ENCODE measurements at regions not wholly inside any gene's neighbourhood (a gene's known extent, or its start where the extent isn't known, plus 50 kb on each side); places are given as distances from the start of the nearest gene placed in this dataset.
"Not testable (repeated sequence)": the region's sequence is repeated elsewhere in the genome, so short reads cannot be mapped to it uniquely, and the experiment has no call there.

DNA sequence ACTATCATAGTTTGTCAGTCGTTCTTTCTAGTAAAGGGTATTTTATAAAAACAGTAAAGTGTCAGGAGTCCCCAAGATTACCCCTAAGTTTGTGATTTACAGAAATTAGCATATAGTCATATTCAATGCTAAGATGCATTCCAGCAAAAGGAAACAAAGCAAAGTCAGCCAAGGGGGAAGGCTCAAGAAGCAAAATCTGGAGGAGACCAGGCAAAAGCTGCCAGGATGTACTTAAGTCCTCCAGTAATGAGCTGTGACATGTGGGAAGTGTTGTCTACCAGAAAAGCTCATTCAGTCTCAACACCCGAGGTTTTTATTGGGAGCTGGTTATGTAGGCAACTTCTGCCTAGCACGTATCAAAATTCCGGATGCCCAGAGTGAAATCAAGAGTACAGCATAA is 373.4 kb upstream of the TMPRSS15 start:
- Histone ChIP-seq H3K9ac (ENCODE audit: low read length) (no peak overlapping the region), H3K27ac (ENCODE audit: low read depth, low read length) (no peak overlapping the region), H3K4me3 (ENCODE audit: low read length) (no peak overlapping the region), H3K27me3 (ENCODE audit: control insufficient read depth, insufficient read depth, low read length) (no peaks in the 10 kb centered on the region), H3K4me1 (ENCODE audit: control insufficient read depth, insufficient read depth, low read length) (no peaks in the 10 kb centered on the region), H3K36me3 (ENCODE audit: control insufficient read depth, insufficient read depth, low read length) (no peaks in the 10 kb centered on the region)

DNA sequence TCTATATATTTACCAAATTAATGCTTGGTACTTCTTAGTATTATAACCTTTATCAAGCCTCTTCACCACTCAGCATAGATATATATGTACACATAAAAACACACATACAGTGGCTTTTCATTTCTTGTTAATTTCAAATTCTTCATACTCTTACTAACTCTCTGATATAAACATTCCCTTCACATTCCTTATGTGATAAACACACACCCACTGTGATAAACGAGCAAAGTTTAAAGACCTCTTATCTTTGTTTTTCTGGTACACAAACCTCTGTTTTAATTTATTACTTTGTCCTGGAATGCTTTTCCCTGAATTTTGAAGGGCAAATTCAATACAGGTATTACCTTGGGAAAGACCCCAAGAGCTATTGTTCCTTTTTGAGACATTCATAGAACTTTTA is 379.1 kb upstream of the TMPRSS15 start:
- no peaks in the 10 kb centered on the region for H3K36me3 ChIP-seq (ENCODE audit: control insufficient read depth, insufficient read depth, low read length)
- H3K27ac ChIP-seq (ENCODE audit: low read depth, low read length) = no peak overlapping the region
- H3K4me3 ChIP-seq (ENCODE audit: low read length) = no peak overlapping the region
- no peak overlapping the region for H3K9ac ChIP-seq (ENCODE audit: low read length)
- no peaks in the 10 kb centered on the region for H3K4me1 ChIP-seq (ENCODE audit: control insufficient read depth, insufficient read depth, low read length)
- no peaks in the 10 kb centered on the region for H3K27me3 ChIP-seq (ENCODE audit: control insufficient read depth, insufficient read depth, low read length)

DNA sequence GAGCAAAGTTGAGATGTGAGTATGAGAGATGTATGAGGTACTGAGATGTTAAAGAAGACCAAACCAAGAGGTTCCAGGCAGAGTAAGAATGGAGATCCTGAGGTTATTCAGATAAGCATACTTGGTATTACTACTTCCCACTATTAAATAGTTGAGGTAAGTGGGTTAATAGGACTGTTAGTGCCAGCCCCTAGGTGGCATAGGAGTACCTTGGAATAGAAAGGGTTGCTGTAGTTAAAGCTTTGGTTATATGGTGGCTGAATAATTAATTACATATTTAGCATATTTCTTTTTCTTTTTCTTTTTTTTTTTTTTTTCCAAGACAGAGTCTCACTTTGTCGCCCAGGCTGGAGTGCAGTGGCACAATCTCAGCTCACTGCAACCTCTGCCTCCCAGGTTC is 397.9 kb upstream of the TMPRSS15 start:
- no peaks in the 10 kb centered on the region for H3K36me3 ChIP-seq (ENCODE audit: control insufficient read depth, insufficient read depth, low read length)
- H3K27ac ChIP-seq (ENCODE audit: low read depth, low read length) = no peak overlapping the region
- no peak overlapping the region for H3K4me3 ChIP-seq (ENCODE audit: low read length)
- no peaks in the 10 kb centered on the region for H3K27me3 ChIP-seq (ENCODE audit: control insufficient read depth, insufficient read depth, low read length)
- H3K4me1 ChIP-seq (ENCODE audit: control insufficient read depth, insufficient read depth, low read length) = no peaks in the 10 kb centered on the region
- no peak overlapping the region for H3K9ac ChIP-seq (ENCODE audit: low read length)

DNA sequence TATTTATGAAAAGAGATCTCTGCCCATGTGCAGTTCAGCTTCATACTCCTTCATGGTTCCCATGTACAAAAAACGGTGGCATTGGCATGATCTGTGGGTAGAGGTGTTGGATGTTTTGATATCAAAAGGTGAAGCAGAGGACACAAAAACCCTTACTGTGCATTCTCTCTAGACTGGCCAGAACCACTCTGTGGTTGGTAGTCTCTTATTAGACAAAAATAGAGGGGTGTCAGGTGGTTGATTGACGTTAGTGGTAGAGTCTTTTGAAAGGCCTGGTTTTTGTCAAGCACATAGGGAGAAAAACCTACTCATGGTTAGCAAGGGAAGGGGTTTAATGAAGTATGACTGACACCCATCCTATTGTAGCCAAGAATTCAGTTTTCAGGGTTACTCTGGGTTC is 400.0 kb upstream of the TMPRSS15 start:
- H3K36me3 ChIP-seq (ENCODE audit: control insufficient read depth, insufficient read depth, low read length) = no peaks in the 10 kb centered on the region
- H3K4me3 ChIP-seq (ENCODE audit: low read length) = no peak overlapping the region
- no peak overlapping the region for H3K9ac ChIP-seq (ENCODE audit: low read length)
- no peak overlapping the region for H3K27ac ChIP-seq (ENCODE audit: low read depth, low read length)
- no peaks in the 10 kb centered on the region for H3K27me3 ChIP-seq (ENCODE audit: control insufficient read depth, insufficient read depth, low read length)
- no peaks in the 10 kb centered on the region for H3K4me1 ChIP-seq (ENCODE audit: control insufficient read depth, insufficient read depth, low read length)

DNA sequence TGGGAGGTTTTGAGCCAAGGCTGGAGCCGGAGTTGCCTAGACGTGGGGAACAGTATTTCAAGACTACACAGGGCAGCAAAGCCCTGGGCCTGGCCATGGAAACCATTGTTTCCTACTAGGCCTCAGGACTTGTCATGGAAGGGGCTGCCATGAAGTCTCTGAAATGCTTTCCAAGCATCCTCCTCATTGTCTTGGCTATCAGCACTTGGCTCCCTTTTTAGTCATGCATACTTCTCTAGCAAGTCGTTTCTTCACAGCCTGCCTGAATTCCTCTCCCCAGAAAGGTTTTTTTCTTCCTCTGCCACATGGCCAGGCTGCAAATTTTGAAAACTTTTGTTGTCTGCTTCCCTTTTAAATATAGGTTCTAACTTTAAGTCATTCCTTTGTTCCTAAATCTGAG is 406.6 kb upstream of the TMPRSS15 start:
- no peaks in the 10 kb centered on the region for H3K27me3 ChIP-seq (ENCODE audit: control insufficient read depth, insufficient read depth, low read length)
- H3K4me1 ChIP-seq (ENCODE audit: control insufficient read depth, insufficient read depth, low read length) = no peaks in the 10 kb centered on the region
- H3K9ac ChIP-seq (ENCODE audit: low read length) = no peak overlapping the region
- no peak overlapping the region for H3K4me3 ChIP-seq (ENCODE audit: low read length)
- no peaks in the 10 kb centered on the region for H3K36me3 ChIP-seq (ENCODE audit: control insufficient read depth, insufficient read depth, low read length)
- no peak overlapping the region for H3K27ac ChIP-seq (ENCODE audit: low read depth, low read length)

DNA sequence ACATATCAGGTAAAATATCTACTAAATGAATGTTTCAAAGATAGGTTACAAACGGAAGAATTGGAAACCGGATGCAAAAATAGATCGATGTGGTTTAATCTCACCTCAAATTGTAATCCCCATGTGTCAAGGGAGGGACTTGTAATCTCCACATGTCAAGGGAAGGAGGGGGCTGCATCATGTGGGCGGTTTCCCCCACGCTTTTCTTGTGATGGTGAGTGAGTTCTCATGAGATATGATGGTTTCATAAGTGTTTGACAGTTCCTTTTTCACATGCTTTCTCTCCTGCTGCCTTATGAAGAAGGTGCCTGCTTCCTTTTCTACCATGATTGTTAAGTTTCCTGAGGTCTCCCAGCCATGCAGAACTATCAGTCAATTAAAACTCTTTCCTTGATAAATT is 408.7 kb upstream of the TMPRSS15 start:
- Histone ChIP-seq H3K27ac (ENCODE audit: low read depth, low read length) (no peak overlapping the region), H3K4me3 (ENCODE audit: low read length) (no peak overlapping the region), H3K4me1 (ENCODE audit: control insufficient read depth, insufficient read depth, low read length) (no peaks in the 10 kb centered on the region), H3K27me3 (ENCODE audit: control insufficient read depth, insufficient read depth, low read length) (no peaks in the 10 kb centered on the region), H3K9ac (ENCODE audit: low read length) (no peak overlapping the region), H3K36me3 (ENCODE audit: control insufficient read depth, insufficient read depth, low read length) (no peaks in the 10 kb centered on the region)

DNA sequence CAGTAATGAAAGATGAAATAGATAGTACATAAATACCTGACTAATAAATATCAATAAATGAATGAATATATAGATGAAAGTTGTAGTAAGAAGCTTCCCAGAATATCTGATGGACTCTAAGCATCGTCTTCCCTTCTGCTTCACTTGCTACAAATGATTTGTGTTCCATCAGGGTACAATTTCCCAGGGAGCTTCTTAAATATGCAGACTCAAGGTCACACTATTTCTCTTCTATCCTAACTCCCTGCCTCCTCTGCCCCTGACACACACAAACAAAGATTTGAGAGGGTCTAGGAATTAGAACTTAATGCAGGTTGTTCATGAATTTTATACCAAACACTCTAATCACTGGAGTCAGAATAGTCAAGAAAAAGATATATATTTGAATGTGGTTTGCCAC is 415.9 kb upstream of the TMPRSS15 start:
- no peak overlapping the region for H3K4me3 ChIP-seq (ENCODE audit: low read length)
- H3K27ac ChIP-seq (ENCODE audit: low read depth, low read length) = no peak overlapping the region
- H3K36me3 ChIP-seq (ENCODE audit: control insufficient read depth, insufficient read depth, low read length) = no peaks in the 10 kb centered on the region
- no peaks in the 10 kb centered on the region for H3K4me1 ChIP-seq (ENCODE audit: control insufficient read depth, insufficient read depth, low read length)
- no peaks in the 10 kb centered on the region for H3K27me3 ChIP-seq (ENCODE audit: control insufficient read depth, insufficient read depth, low read length)
- no peak overlapping the region for H3K9ac ChIP-seq (ENCODE audit: low read length)

DNA sequence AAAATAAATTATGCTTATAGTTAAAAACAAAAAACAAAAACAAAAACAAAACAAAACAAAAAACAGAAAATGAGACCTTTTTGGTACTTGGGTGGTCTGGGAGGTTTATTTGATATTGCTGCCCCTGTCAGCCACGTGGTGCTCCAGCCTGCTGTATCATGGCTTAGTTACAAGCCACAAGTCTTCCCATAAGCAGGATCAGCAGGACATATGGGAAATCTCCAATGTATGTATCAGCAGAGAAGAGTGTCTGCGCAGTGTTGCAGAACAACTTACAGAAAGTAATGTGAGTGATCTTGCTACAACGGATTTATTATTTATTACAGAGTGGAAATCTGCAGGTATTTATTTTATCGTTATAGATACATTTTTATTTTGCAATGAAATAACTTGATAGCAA is 423.0 kb upstream of the TMPRSS15 start:
- Histone ChIP-seq H3K27me3 (ENCODE audit: control insufficient read depth, insufficient read depth, low read length) (no peaks in the 10 kb centered on the region), H3K4me1 (ENCODE audit: control insufficient read depth, insufficient read depth, low read length) (no peaks in the 10 kb centered on the region), H3K9ac (ENCODE audit: low read length) (no peak overlapping the region), H3K27ac (ENCODE audit: low read depth, low read length) (no peak overlapping the region), H3K36me3 (ENCODE audit: control insufficient read depth, insufficient read depth, low read length) (no peaks in the 10 kb centered on the region), H3K4me3 (ENCODE audit: low read length) (no peak overlapping the region)

DNA sequence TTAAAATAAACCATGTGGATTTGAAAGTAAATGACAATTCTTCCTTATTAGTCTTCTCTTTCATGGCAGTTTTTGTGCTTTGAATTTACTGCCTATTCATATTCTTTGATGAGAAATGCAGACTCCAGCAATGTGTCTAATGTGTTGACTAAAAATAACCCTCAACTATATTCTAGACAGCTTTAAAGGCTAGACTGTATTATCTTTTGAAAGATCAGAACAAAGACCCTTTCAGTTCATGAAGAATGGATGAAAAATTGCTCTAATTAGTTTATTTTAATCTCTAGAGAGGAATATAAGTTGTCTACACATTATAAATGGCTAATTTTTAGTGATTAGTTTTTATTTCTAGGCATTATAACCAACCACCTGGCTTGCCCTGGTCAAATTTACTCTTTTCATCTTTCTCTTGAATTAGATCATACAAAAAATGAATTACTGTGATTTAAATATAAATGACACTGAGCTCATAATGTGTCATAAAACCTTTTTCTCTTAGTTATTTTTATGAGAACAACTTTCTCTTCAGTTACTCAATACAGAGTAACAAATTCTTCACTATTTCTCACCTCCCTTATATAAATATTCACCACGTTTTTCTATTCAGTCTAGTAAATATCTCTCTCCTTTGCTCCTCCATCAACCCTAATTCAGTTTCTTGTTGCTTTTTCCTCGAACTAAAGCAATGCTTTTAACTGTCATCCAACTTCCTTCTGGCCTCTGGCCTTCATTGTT is 428.5 kb upstream of the TMPRSS15 start:
- Histone ChIP-seq H3K27me3 (ENCODE audit: control insufficient read depth, insufficient read depth, low read length) (no peaks in the 10 kb centered on the region), H3K4me3 (ENCODE audit: low read length) (no peak overlapping the region), H3K9ac (ENCODE audit: low read length) (no peak overlapping the region), H3K27ac (ENCODE audit: low read depth, low read length) (no peak overlapping the region), H3K36me3 (ENCODE audit: control insufficient read depth, insufficient read depth, low read length) (no peaks in the 10 kb centered on the region), H3K4me1 (ENCODE audit: control insufficient read depth, insufficient read depth, low read length) (no peaks in the 10 kb centered on the region)

DNA sequence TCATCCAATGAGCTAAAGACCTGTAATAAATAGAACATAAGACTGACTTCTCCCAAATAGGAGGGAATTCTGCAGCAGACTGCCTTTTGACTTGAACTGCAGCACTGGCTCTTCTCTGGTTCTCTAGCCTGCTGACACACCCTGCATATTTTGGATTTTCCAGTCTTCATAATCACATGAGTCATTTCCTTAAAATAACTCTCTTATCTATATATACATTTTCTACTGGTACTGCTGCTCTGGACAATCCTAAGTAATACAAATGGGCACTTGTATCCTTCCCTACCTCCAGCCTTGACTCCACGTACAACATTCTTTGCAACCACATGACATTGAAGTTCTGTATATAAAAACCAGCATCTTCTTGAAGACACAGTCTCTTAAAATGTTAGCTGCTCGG is 429.4 kb upstream of the TMPRSS15 start:
- H3K4me1 ChIP-seq (ENCODE audit: control insufficient read depth, insufficient read depth, low read length) = no peaks in the 10 kb centered on the region
- no peak overlapping the region for H3K4me3 ChIP-seq (ENCODE audit: low read length)
- no peaks in the 10 kb centered on the region for H3K36me3 ChIP-seq (ENCODE audit: control insufficient read depth, insufficient read depth, low read length)
- no peak overlapping the region for H3K27ac ChIP-seq (ENCODE audit: low read depth, low read length)
- H3K27me3 ChIP-seq (ENCODE audit: control insufficient read depth, insufficient read depth, low read length) = no peaks in the 10 kb centered on the region
- no peak overlapping the region for H3K9ac ChIP-seq (ENCODE audit: low read length)

DNA sequence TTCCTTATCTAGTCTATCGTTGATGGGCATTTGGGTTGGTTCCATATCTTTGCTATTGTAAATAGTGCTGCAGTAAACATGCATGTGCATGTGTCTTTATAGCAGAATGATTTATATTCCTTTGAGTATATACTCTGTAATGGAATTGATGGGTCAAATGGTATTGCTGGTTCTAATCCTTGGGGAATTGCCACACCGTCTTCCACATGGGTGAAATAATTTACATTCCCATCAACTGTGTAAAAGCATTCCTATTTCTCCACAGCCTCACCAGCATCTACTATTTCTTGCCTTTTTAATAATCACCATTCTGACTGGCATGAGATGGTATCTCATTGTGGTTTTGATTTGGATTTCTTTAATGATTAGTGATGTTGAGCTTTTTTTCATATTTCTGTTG is 430.5 kb upstream of the TMPRSS15 start:
- not testable (repeated sequence) for H3K27ac ChIP-seq (ENCODE audit: low read depth, low read length); H3K27me3 ChIP-seq (ENCODE audit: control insufficient read depth, insufficient read depth, low read length); H3K4me3 ChIP-seq (ENCODE audit: low read length); H3K36me3 ChIP-seq (ENCODE audit: control insufficient read depth, insufficient read depth, low read length); H3K4me1 ChIP-seq (ENCODE audit: control insufficient read depth, insufficient read depth, low read length); H3K9ac ChIP-seq (ENCODE audit: low read length)

DNA sequence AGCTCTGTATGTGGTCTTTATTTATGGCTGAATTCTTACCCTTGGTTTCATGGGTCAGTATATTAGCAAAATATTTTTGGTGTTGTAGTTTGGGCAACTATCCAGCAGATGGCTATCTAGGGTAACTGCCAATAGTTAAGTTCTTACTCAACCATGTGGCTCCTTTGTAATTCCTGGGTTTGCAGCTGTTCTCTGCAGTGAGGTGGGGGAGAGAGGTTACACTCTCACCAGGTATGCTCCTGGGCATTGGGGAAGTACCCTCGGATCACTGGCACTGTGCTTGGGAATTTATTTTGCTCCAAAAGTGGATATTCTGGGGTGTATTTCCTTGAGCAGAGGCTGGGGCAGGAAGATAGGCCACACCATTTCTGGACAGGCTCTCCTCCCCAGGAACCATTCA is 436.7 kb upstream of the TMPRSS15 start:
- Histone ChIP-seq H3K9ac (ENCODE audit: low read length) (no peak overlapping the region), H3K4me1 (ENCODE audit: control insufficient read depth, insufficient read depth, low read length) (no peaks in the 10 kb centered on the region), H3K4me3 (ENCODE audit: low read length) (no peak overlapping the region), H3K27ac (ENCODE audit: low read depth, low read length) (no peak overlapping the region), H3K36me3 (ENCODE audit: control insufficient read depth, insufficient read depth, low read length) (no peaks in the 10 kb centered on the region), H3K27me3 (ENCODE audit: control insufficient read depth, insufficient read depth, low read length) (no peaks in the 10 kb centered on the region)

DNA sequence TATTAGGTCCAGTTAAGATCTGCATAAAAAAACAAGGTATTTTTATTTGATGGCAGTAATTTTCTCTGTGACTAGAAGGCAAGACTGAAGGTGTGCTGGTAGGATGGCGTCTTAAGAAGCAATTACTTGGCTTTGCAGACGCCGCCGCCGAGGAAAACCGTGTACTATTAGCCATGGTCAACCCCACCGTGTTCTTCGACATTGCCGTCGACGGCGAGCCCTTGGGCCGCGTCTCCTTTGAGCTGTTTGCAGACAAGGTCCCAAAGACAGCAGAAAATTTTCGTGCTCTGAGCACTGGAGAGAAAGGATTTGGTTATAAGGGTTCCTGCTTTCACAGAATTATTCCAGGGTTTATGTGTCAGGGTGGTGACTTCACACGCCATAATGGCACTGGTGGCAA is 454.0 kb upstream of the TMPRSS15 start:
- H3K4me3 ChIP-seq (ENCODE audit: low read length); H3K27ac ChIP-seq (ENCODE audit: low read depth, low read length); H3K27me3 ChIP-seq (ENCODE audit: control insufficient read depth, insufficient read depth, low read length); H3K4me1 ChIP-seq (ENCODE audit: control insufficient read depth, insufficient read depth, low read length); H3K9ac ChIP-seq (ENCODE audit: low read length); H3K36me3 ChIP-seq (ENCODE audit: control insufficient read depth, insufficient read depth, low read length): not testable (repeated sequence)
